Loucy (cell line): ENCODE measurements at regions not wholly inside any gene's neighbourhood (a gene's known extent, or its start where the extent isn't known, plus 50 kb on each side); places are given as distances from the start of the nearest gene placed in this dataset.

Experiments
- H2AFZ ChIP-seq: fragments of 200-600 bp; sonication (generic); 2 replicates; pipeline ENCODE4 v1.6.0; 2016; ENCODE audit warnings: antibody characterized with exemption, mild to moderate bottlenecking, low read length, moderate library complexity
- H3F3A ChIP-seq: fragments of 200-600 bp; 2 replicates; pipeline ENCODE4 v1.6.0; 2016; ENCODE audit warnings: antibody characterized with exemption, low read depth, mild to moderate bottlenecking
- H3K27me3 ChIP-seq: fragments of 200-600 bp; sonication (generic); 2 replicates; pipeline ENCODE4 v1.6.1; 2014; ENCODE audit warnings: low read length, mild to moderate bottlenecking; ENCODE audit not compliant: insufficient read depth, poor library complexity, severe bottlenecking
- H3K36me3 ChIP-seq: fragments of 200-600 bp; sonication (generic); 2 replicates; pipeline ENCODE4 v1.6.1; 2016; ENCODE audit warnings: low read length; ENCODE audit not compliant: insufficient read depth
- H3K4me1 ChIP-seq: fragments of 200-600 bp; sonication (generic); 2 replicates; pipeline ENCODE4 v1.5.1; 2014; ENCODE audit warnings: low read length, mild to moderate bottlenecking; ENCODE audit not compliant: insufficient read depth, poor library complexity, severe bottlenecking
- H3K4me2 ChIP-seq: fragments of 200-600 bp; sonication (generic); 2 replicates; pipeline ENCODE4 v1.6.0; 2014; ENCODE audit warnings: antibody characterized with exemption, low read length, low read depth, mild to moderate bottlenecking; ENCODE audit not compliant: poor library complexity, severe bottlenecking
- H3K4me3 ChIP-seq: fragments of 200-600 bp; sonication (generic); 2 replicates; pipeline ENCODE4 v1.5.1; 2014; ENCODE audit warnings: low read length, mild to moderate bottlenecking, mixed read lengths; ENCODE audit not compliant: poor library complexity, severe bottlenecking
- H3K79me2 ChIP-seq: fragments of 200-600 bp; sonication (generic); 2 replicates; pipeline ENCODE4 v1.6.1; 2014; ENCODE audit warnings: low read length; ENCODE audit not compliant: insufficient read depth
- H3K9ac ChIP-seq: fragments of 200-600 bp; sonication (generic); 2 replicates; pipeline ENCODE4 v1.6.0; 2014; ENCODE audit warnings: mild to moderate bottlenecking, low read depth, low read length, moderate library complexity; ENCODE audit not compliant: poor library complexity, severe bottlenecking
- H3K9me2 ChIP-seq: fragments of 200-600 bp; sonication (generic); replicated peaks from 2 replicates; pipeline ENCODE4 v1.6.1; 2016; ENCODE audit warnings: low read depth, low read length, mixed read lengths
- H3K9me3 ChIP-seq: fragments of 200-600 bp; sonication (generic); 2 replicates; pipeline ENCODE4 v1.6.1; 2014; ENCODE audit warnings: mild to moderate bottlenecking, antibody characterized with exemption, low read length, low read depth; ENCODE audit not compliant: insufficient read depth
- H4K20me1 ChIP-seq: fragments of 200-600 bp; sonication (generic); 2 replicates; pipeline ENCODE4 v1.6.0; 2014; ENCODE audit warnings: antibody characterized with exemption, low read length, mild to moderate bottlenecking; ENCODE audit not compliant: insufficient read depth, poor library complexity, severe bottlenecking
- EZH2phosphoT487 ChIP-seq: fragments of 200-600 bp; IDR thresholded peaks from 2 replicates; pipeline ENCODE4 v1.6.1; 2018; ENCODE audit warnings: antibody characterized with exemption, mild to moderate bottlenecking, moderate library complexity, borderline replicate concordance
- TF ChIP-seq, protein P1 (sequence below): fragments of 200-600 bp; sonication (generic); conservative IDR thresholded peaks from 2 replicates; pipeline ENCODE4 v1.5.1; 2014; ENCODE audit warnings: mild to moderate bottlenecking, antibody characterized with exemption, low read length

DNA sequence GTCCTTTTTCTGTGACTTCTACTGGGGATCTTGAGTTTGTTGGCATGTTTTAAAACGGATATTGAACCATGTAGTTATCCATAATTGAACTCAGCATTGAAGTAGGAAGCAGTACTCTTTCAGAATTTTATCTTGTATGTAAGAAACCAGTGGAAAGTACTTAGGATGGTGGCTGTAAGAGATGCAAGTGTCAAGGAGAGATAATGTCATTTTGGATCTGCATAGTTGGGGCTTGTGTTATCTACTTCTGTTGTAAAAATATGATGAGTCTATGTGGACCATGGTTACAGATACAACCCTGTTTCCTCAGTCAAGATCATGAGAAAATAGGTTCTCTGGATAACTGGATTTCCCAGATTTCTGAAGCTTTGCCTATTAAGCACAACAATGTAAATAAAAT, 113.7 kb downstream of the NAB1 start:
- H3F3A ChIP-seq: no peaks in the 10 kb centered on the region
- H2AFZ ChIP-seq: no peak overlapping the region
- no peak overlapping the region for H3K4me2 ChIP-seq
- H4K20me1 ChIP-seq: no peaks in the 10 kb centered on the region
- no peaks in the 10 kb centered on the region for H3K79me2 ChIP-seq
- no peaks in the 10 kb centered on the region for H3K9me2 ChIP-seq
- H3K4me1 ChIP-seq: no peaks in the 10 kb centered on the region
- TF ChIP-seq, protein P1, sequence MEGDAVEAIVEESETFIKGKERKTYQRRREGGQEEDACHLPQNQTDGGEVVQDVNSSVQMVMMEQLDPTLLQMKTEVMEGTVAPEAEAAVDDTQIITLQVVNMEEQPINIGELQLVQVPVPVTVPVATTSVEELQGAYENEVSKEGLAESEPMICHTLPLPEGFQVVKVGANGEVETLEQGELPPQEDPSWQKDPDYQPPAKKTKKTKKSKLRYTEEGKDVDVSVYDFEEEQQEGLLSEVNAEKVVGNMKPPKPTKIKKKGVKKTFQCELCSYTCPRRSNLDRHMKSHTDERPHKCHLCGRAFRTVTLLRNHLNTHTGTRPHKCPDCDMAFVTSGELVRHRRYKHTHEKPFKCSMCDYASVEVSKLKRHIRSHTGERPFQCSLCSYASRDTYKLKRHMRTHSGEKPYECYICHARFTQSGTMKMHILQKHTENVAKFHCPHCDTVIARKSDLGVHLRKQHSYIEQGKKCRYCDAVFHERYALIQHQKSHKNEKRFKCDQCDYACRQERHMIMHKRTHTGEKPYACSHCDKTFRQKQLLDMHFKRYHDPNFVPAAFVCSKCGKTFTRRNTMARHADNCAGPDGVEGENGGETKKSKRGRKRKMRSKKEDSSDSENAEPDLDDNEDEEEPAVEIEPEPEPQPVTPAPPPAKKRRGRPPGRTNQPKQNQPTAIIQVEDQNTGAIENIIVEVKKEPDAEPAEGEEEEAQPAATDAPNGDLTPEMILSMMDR: no peak
- no peak for TF ChIP-seq EZH2phosphoT487
- no peak overlapping the region for H3K9ac ChIP-seq
- H3K9me3 ChIP-seq: no peaks in the 10 kb centered on the region
- H3K36me3 ChIP-seq: no peaks in the 10 kb centered on the region
- no peaks in the 10 kb centered on the region for H3K27me3 ChIP-seq
- H3K4me3 ChIP-seq: no peak overlapping the region

DNA sequence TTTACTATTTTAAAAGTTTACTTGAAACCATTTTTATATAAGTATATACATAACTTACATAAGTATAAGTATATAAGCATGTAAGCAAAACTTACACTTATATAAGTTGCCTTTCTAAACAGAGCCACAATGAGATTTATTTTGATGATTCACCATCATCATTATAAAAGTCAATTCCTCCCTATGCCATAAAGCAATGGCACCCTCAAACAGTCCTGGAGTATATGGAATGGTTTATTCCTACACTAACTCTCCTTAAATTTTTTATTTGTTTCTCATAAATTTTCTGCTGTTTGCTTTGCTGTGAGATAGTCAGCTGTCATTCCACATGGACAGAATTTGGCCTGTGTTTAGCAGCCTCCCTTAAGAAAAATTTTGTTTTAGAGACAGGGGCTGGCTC, 114.2 kb downstream of the NAB1 start:
- H4K20me1 ChIP-seq: no peaks in the 10 kb centered on the region
- H3K9me2 ChIP-seq: no peaks in the 10 kb centered on the region
- H3K4me2 ChIP-seq: no peak overlapping the region
- no peaks in the 10 kb centered on the region for H3K9me3 ChIP-seq
- H3K4me1 ChIP-seq: no peaks in the 10 kb centered on the region
- no peaks in the 10 kb centered on the region for H3F3A ChIP-seq
- no peak overlapping the region for H3K4me3 ChIP-seq
- TF ChIP-seq, protein P1: no peak
- TF ChIP-seq EZH2phosphoT487: no peak
- H3K79me2 ChIP-seq: no peaks in the 10 kb centered on the region
- no peaks in the 10 kb centered on the region for H3K36me3 ChIP-seq
- H2AFZ ChIP-seq: no peak overlapping the region
- no peaks in the 10 kb centered on the region for H3K27me3 ChIP-seq
- no peak overlapping the region for H3K9ac ChIP-seq

DNA sequence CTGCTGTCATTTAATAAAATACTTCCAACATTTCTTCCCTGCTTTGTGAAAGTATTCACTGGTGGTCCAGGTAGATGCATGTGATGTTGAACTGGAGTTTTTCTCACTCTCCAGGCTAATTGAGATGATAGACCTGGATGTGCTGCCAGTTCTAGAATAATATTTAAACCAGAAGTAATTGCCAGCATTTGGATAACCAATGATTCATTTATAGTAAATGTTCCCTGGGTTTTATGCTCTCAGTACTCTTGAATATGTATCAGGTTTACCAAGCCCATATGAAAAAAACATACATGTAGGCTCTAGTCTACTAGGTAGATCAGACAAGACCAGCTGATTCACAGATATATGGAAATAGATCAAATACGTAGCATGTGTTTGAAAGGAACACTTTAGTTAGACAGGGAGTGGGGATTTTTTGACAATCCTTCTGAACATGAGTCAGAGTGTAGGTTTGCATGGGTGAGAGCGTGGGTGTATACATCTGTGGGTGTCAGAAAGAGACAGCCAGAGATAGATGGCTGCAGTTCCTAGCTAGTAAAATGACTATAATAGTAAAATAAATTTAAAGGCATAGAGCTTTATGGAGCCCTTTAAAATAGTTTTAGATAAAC, 115.1 kb downstream of the NAB1 start:
- TF ChIP-seq EZH2phosphoT487: no peak
- TF ChIP-seq, protein P1: no peak
- H3K4me2 ChIP-seq: no peak overlapping the region

More for the DNA sequence above, 115.1 kb downstream of the NAB1 start:
- Histone ChIP-seq H3K9me2 (no peaks in the 10 kb centered on the region), H3K4me3 (no peak overlapping the region), H2AFZ (no peak overlapping the region), H3K9me3 (no peaks in the 10 kb centered on the region), H3K27me3 (no peaks in the 10 kb centered on the region), H3K79me2 (no peaks in the 10 kb centered on the region), H3K4me1 (no peaks in the 10 kb centered on the region), H3K9ac (no peak overlapping the region), H3K36me3 (no peaks in the 10 kb centered on the region), H4K20me1 (no peaks in the 10 kb centered on the region), H3F3A (no peaks in the 10 kb centered on the region)
